WTC11 (cell line): ENCODE measurements at regions not wholly inside any gene's neighbourhood (a gene's known extent, or its start where the extent isn't known, plus 50 kb on each side); places are given as distances from the start of the nearest gene placed in this dataset.
"Not testable (repeated sequence)": the region's sequence is repeated elsewhere in the genome, so short reads cannot be mapped to it uniquely, and the experiment has no call there.

ENCODE experiments used
- ATAC-seq: fragments of 200-7000 bp; cut with Tn5 transposase; 2 replicates; pipeline ENCODE4 v1.10.0; 2021; ENCODE audit warnings: mild to moderate bottlenecking, moderate library complexity
- CTCF ChIA-PET: fragments of 300-600 bp; sonication (Branson Sonifier 250); formaldehyde crosslinking; loops from one replicate; lab custom pipeline; 2021; ENCODE audit warnings: antibody characterized with exemption; lab: Charles Lee
- POLR2A ChIA-PET: fragments of 350-600 bp; sonication (Branson Sonifier 250); formaldehyde crosslinking; loops from one replicate; lab custom pipeline; 2021; ENCODE audit warnings: antibody characterized with exemption; lab: Charles Lee
- DNase-seq: peaks from one replicate; pipeline ENCODE4 v3.0.0; 2021; ENCODE audit warnings: low spot score
- H3K27ac Mint-ChIP-seq: 2 replicates; pipeline ENCODE4 v1.8.0; 2021; ENCODE audit warnings: mixed read lengths
- H3K27me3 Mint-ChIP-seq: 2 replicates; pipeline ENCODE4 v1.8.0; 2021; ENCODE audit warnings: low read depth, mild to moderate bottlenecking, moderate library complexity, mixed read lengths
- H3K36me3 Mint-ChIP-seq: 2 replicates; pipeline ENCODE4 v1.8.0; 2021; ENCODE audit warnings: mixed read lengths
- H3K4me1 Mint-ChIP-seq: 2 replicates; pipeline ENCODE4 v1.8.0; 2022; ENCODE audit warnings: mixed read lengths
- H3K4me3 Mint-ChIP-seq: 2 replicates; pipeline ENCODE4 v1.8.0; 2021; ENCODE audit warnings: mild to moderate bottlenecking, moderate library complexity, mixed read lengths
- H3K9me3 Mint-ChIP-seq: 2 replicates; pipeline ENCODE4 v1.8.0; 2021; ENCODE audit warnings: mixed read lengths
- ATF3 ChIP-seq: sonication (generic); formaldehyde crosslinking; conservative IDR thresholded peaks from 2 replicates; pipeline ENCODE4 v1.8.1; 2022; ENCODE audit warnings: mild to moderate bottlenecking, missing genetic modification reagents
- CTCF ChIP-seq: fragments of 200-600 bp; IDR thresholded peaks from 2 replicates; pipeline ENCODE4 v1.8.0; 2022; ENCODE audit warnings: antibody characterized with exemption
- ERG ChIP-seq: fragments of 250-450 bp; sonication (Bioruptor Pico); IDR thresholded peaks from 2 replicates; pipeline ENCODE4 v1.8.0; 2021; ENCODE audit warnings: mild to moderate bottlenecking
- HMGXB4 ChIP-seq: sonication (generic); formaldehyde crosslinking; IDR thresholded peaks from 2 replicates; pipeline ENCODE4 v1.8.1; 2023; ENCODE audit warnings: mild to moderate bottlenecking, moderate library complexity, missing genetic modification reagents
- IRF1 ChIP-seq: sonication (generic); formaldehyde crosslinking; IDR thresholded peaks from 2 replicates; pipeline ENCODE4 v1.8.0; 2023; ENCODE audit warnings: missing genetic modification reagents
- JUN ChIP-seq: sonication (generic); formaldehyde crosslinking; IDR thresholded peaks from 2 replicates; pipeline ENCODE4 v1.8.0; 2023; ENCODE audit warnings: mild to moderate bottlenecking, missing genetic modification reagents
- MAX ChIP-seq: sonication (generic); formaldehyde crosslinking; IDR thresholded peaks from 2 replicates; pipeline ENCODE4 v1.8.0; 2022; ENCODE audit warnings: mild to moderate bottlenecking, missing genetic modification reagents
- PRRX2 ChIP-seq: fragments of 250-450 bp; sonication (Bioruptor Pico); IDR thresholded peaks from 2 replicates; pipeline ENCODE4 v1.8.0; 2021; ENCODE audit warnings: mild to moderate bottlenecking
- ZNF121 ChIP-seq: sonication (generic); formaldehyde crosslinking; IDR thresholded peaks from 2 replicates; pipeline ENCODE4 v1.8.0; 2023; ENCODE audit warnings: missing genetic modification reagents
- ZNF219 ChIP-seq: sonication (generic); formaldehyde crosslinking; IDR thresholded peaks from 2 replicates; pipeline ENCODE4 v1.8.0; 2023; ENCODE audit warnings: missing genetic modification reagents, mild to moderate bottlenecking, borderline replicate concordance
- ZNF281 ChIP-seq: sonication (generic); formaldehyde crosslinking; IDR thresholded peaks from 2 replicates; pipeline ENCODE4 v1.8.0; 2023; ENCODE audit warnings: mild to moderate bottlenecking, missing genetic modification reagents
- ZNF416 ChIP-seq: fragments of 250-450 bp; sonication (Bioruptor Pico); IDR thresholded peaks from 2 replicates; pipeline ENCODE4 v1.9.0; 2021; ENCODE audit warnings: mild to moderate bottlenecking, inconsistent platforms

GRCh38 chr2:16907645-16908282 is 242.1 kb upstream of the CYRIA start (continued):
- TF ChIP-seq ERG (CRISPR knock-in tag) (no peak), PRRX2 (no peak), ZNF219 (CRISPR knock-in tag) (no peak)

- H3K9me3 Mint-ChIP-seq, CTCF ChIA-PET, H3K4me1 Mint-ChIP-seq, H3K4me3 Mint-ChIP-seq, POLR2A ChIA-PET, H3K36me3 Mint-ChIP-seq, ATAC-seq, H3K27ac Mint-ChIP-seq, H3K27me3 Mint-ChIP-seq, DNase-seq: not testable (repeated sequence)
These were observed 239.7 kb upstream of the CYRIA start for GRCh38 chr2:16905325-16905724.

GRCh38 chr2:16900405-16901025 is 234.9 kb upstream of the CYRIA start:
- TF ChIP-seq CTCF (peak; percentile 81), MAX (no peak), JUN (no peak), HMGXB4 (CRISPR knock-in tag) (no peak), ZNF416 (CRISPR knock-in tag) (no peak), IRF1 (CRISPR knock-in tag) (no peak), ZNF121 (CRISPR knock-in tag) (no peak), ATF3 (no peak), ZNF281 (CRISPR knock-in tag) (no peak)

More at GRCh38 chr2:16900405-16901025, 234.9 kb upstream of the CYRIA start:
- Mint-ChIP-seq H3K9me3 (peaks cover 5% of the 10 kb centered on the region), H3K36me3 (no peaks in the 10 kb centered on the region), H3K4me3 (no peak overlapping the region), H3K4me1 (no peaks in the 10 kb centered on the region), H3K27ac (no peak overlapping the region), H3K27me3 (no peaks in the 10 kb centered on the region)
- ChIA-PET POLR2A (no interaction called here), CTCF (interaction anchor here (0.6 to 1.7 kb wide), 11 partner anchors 8 to 536 kb away, joined by 3 to 13 read pairs (median 3); no protein-coding TSS in a partner anchor)
- ATAC-seq = peak; percentile 95
- DNase-seq = peak; percentile 69
